ENCODE measurements at regions not wholly inside any gene's neighbourhood (a gene's known extent, or its start where the extent isn't known, plus 50 kb on each side); places are given as distances from the start of the nearest gene placed in this dataset.

GRCh38 chr10:100618091-100618615 is 82.4 kb downstream of the HIF1AN start:
- 79% methylated on average over 11 of the region's 11 CpGs for WGBS
- intact Hi-C loops (cut with DNase I), result no loop called here
- Histone ChIP-seq H3K36me3 (no peaks in the 10 kb centered on the region), H3K4me1 (peaks cover 0 to 6% (median 2%) of the 10 kb centered on the region in 4 donors), H3K9me3 (no peaks in the 10 kb centered on the region), H3K4me3 (no peak overlapping the region), H3K27me3 (peaks cover 0 to 98% (median 21%) of the 10 kb centered on the region in 4 donors), H3K27ac (replicated peaks in 1 of 4) (no peak overlapping the region)
- no peak for DNase-seq (ENCODE audit: extremely low spot score)
- TF ChIP-seq POLR2AphosphoS5 (IDR thresholded peaks at IDR 0.05) (no peak), EP300 (IDR thresholded peaks at IDR 0.05) (no peak), POLR2A (IDR thresholded peaks at IDR 0.05; ENCODE audit: low read depth) (no peak), CTCF (IDR thresholded peaks at IDR 0.05) (no peak)

- no peaks in the 10 kb centered on the region for H3K36me3 ChIP-seq
- intact Hi-C loops (cut with DNase I), result no loop called here
- H3K4me1 ChIP-seq, result peaks cover 0 to 6% (median 2%) of the 10 kb centered on the region in 4 donors
- H3K9me3 ChIP-seq, result no peaks in the 10 kb centered on the region
- 78% methylated on average over 5 of the region's 5 CpGs for WGBS
- no peak overlapping the region for H3K27ac ChIP-seq (replicated peaks in 1 of 4)
- DNase-seq (ENCODE audit: extremely low spot score), result no peak
- TF ChIP-seq EP300 (IDR thresholded peaks at IDR 0.05) (no peak), CTCF (IDR thresholded peaks at IDR 0.05) (no peak), POLR2AphosphoS5 (IDR thresholded peaks at IDR 0.05) (no peak), POLR2A (IDR thresholded peaks at IDR 0.05; ENCODE audit: low read depth) (no peak)
- H3K4me3 ChIP-seq, result no peak overlapping the region
- peaks cover 0 to 98% (median 24%) of the 10 kb centered on the region in 4 donors for H3K27me3 ChIP-seq
Observed at GRCh38 chr10:100618632-100619255, 83.0 kb downstream of the HIF1AN start.

GRCh38 chr10:100620087-100620835 is 84.5 kb downstream of the HIF1AN start:
- intact Hi-C loops (cut with DNase I), result no loop called here
- TF ChIP-seq POLR2AphosphoS5 (IDR thresholded peaks at IDR 0.05) (no peak), CTCF (IDR thresholded peaks at IDR 0.05) (no peak), POLR2A (IDR thresholded peaks at IDR 0.05; ENCODE audit: low read depth) (no peak), EP300 (IDR thresholded peaks at IDR 0.05) (no peak)
- WGBS, result 67% methylated on average over 6 of the region's 6 CpGs
- H3K9me3 ChIP-seq, result no peaks in the 10 kb centered on the region
- no peak for DNase-seq (ENCODE audit: extremely low spot score)
- H3K27ac ChIP-seq (replicated peaks in 1 of 4), result no peak overlapping the region
- peaks cover 0 to 6% (median 2%) of the 10 kb centered on the region in 4 donors for H3K4me1 ChIP-seq
- H3K4me3 ChIP-seq, result no peak overlapping the region
- H3K36me3 ChIP-seq, result no peaks in the 10 kb centered on the region
- H3K27me3 ChIP-seq, result peaks cover 0 to 100% (median 23%) of the 10 kb centered on the region in 4 donors

GRCh38 chr10:100621360-100622205 is 85.8 kb downstream of the HIF1AN start:
- Histone ChIP-seq H3K4me1 (peaks cover 0 to 6% (median 2%) of the 10 kb centered on the region in 4 donors), H3K36me3 (no peaks in the 10 kb centered on the region), H3K9me3 (no peaks in the 10 kb centered on the region), H3K4me3 (no peak overlapping the region), H3K27ac (replicated peaks in 1 of 4) (no peak overlapping the region), H3K27me3 (peaks cover 0 to 98% (median 29%) of the 10 kb centered on the region in 4 donors)
- no peak for DNase-seq (ENCODE audit: extremely low spot score)
- intact Hi-C loops (cut with DNase I), result no loop called here
- WGBS, result 21% methylated on average over 40 of the region's 44 CpGs
- TF ChIP-seq POLR2AphosphoS5 (IDR thresholded peaks at IDR 0.05) (no peak), EP300 (IDR thresholded peaks at IDR 0.05) (no peak), POLR2A (IDR thresholded peaks at IDR 0.05; ENCODE audit: low read depth) (no peak), CTCF (IDR thresholded peaks at IDR 0.05) (no peak)
